Mesothelial cell of epicardium (in vitro differentiated cells): ENCODE measurements at regions not wholly inside any gene's neighbourhood (a gene's known extent, or its start where the extent isn't known, plus 50 kb on each side); places are given as distances from the start of the nearest gene placed in this dataset.

Source experiments
- DNase-seq, 2 experiments: peaks; one replicate each; pipeline ENCODE4 v3.0.0; 2021; ENCODE audit warnings: low spot score in 2 of 2; ENCODE audit not compliant: unreplicated experiment in 2 of 2
- H3K27ac Mint-ChIP-seq: 2 replicates; pipeline ENCODE4 v1.8.0; 2021; ENCODE audit warnings: mixed read lengths
- H3K27me3 Mint-ChIP-seq: 2 replicates; pipeline ENCODE4 v1.8.0; 2021; ENCODE audit warnings: low read depth, mixed read lengths
- H3K36me3 Mint-ChIP-seq: 2 replicates; pipeline ENCODE4 v1.8.0; 2021; ENCODE audit warnings: mixed read lengths
- H3K4me1 Mint-ChIP-seq: 2 replicates; pipeline ENCODE4 v1.8.0; 2021; ENCODE audit warnings: mixed read lengths
- H3K4me3 Mint-ChIP-seq: 2 replicates; pipeline ENCODE4 v1.8.0; 2021; ENCODE audit warnings: mild to moderate bottlenecking, moderate library complexity, mixed read lengths
- H3K9me3 Mint-ChIP-seq: 2 replicates; pipeline ENCODE4 v1.8.0; 2021; ENCODE audit warnings: mixed read lengths
- CTCF ChIP-seq: fragments of 200-600 bp; sonication (generic); IDR thresholded peaks from one replicate; pipeline ENCODE4 v1.5.0; 2021; ENCODE audit warnings: antibody characterized with exemption; ENCODE audit not compliant: unreplicated experiment

DNA sequence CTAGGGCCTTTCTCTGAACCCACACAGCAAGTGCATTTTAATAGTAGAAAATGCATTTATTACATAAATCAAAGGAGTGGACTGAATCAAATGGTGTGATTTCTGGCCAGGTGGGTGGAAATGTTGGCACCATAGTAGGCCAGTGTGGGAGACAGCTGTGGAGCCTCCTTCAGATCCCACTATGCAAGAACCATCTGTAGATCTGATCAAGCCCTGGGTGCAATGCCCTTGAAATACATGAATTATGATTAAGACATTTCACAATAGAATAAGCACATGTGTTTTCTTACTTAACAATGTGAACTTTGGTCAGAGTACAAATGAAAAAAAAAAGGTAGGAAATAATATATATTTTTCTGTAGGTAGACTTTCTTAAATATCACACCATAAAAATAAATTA, 204.3 kb downstream of the PCDH7 start:
- Mint-ChIP-seq H3K36me3 (peaks cover 9% of the 10 kb centered on the region), H3K27me3 (no peaks in the 10 kb centered on the region), H3K27ac (no peak overlapping the region), H3K9me3 (no peaks in the 10 kb centered on the region), H3K4me1 (peaks cover 4% of the 10 kb centered on the region), H3K4me3 (no peak overlapping the region)
- TF ChIP-seq CTCF = no peak
- DNase-seq = no peak

DNA sequence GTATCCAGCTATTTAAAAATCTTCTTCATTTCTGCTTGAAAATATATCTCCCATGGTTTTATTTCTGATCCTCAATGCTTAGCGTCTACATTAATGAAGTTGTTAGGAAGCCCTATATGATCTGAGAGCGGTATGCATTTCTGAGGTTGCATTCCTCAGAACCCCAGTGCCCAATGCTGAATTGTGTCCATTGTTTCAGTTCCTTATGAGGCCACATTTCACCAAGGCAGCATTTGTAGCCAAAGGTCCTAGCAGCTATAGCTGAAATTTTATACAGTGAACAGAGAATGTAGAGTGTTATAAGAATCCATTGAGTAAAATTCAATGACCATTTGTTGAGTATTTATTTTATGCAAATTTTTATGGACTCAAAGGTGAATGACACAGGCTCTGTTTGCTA, 209.5 kb downstream of the PCDH7 start:
- H3K4me1 Mint-ChIP-seq = peaks cover 16% of the 10 kb centered on the region
- DNase-seq = no peak
- no peak for TF ChIP-seq CTCF
- H3K27me3 Mint-ChIP-seq = no peaks in the 10 kb centered on the region
- no peak overlapping the region for H3K27ac Mint-ChIP-seq
- no peak overlapping the region for H3K4me3 Mint-ChIP-seq
- H3K9me3 Mint-ChIP-seq = no peaks in the 10 kb centered on the region
- H3K36me3 Mint-ChIP-seq = peaks cover 3% of the 10 kb centered on the region

GRCh38 chr4:30930276-30930675, 210.1 kb downstream of the PCDH7 start:
- Mint-ChIP-seq H3K36me3 (peaks cover 3% of the 10 kb centered on the region), H3K4me3 (no peak overlapping the region), H3K9me3 (no peaks in the 10 kb centered on the region), H3K27me3 (no peaks in the 10 kb centered on the region), H3K4me1 (peaks cover 18% of the 10 kb centered on the region), H3K27ac (peak overlapping the region; percentile 3)
- TF ChIP-seq CTCF = no peak
- DNase-seq = no peak

DNA sequence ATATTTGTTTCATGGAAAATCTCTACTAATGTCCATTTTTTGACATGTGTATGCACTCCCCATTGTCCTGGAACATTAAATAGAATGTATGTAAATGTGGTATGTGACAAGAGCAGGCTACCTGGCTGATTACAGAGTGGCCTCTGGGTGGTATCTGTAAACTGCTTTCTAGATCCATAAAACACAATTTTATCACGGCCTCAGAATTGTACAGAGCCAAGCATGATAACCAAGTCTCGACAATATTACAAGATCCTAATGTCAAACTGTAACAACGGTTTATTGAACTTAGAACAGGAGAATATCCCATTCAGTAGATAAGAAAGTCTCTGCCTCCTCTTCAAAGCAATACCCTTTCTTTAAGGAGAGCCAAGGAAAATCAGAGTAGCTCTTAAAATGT, 212.4 kb downstream of the PCDH7 start:
- no peak overlapping the region for H3K27ac Mint-ChIP-seq
- H3K36me3 Mint-ChIP-seq = peaks cover 1% of the 10 kb centered on the region

GRCh38 chr4:30939069-30939468, 218.9 kb downstream of the PCDH7 start:
- Mint-ChIP-seq H3K27ac (peak overlapping the region; percentile 75), H3K9me3 (no peaks in the 10 kb centered on the region), H3K27me3 (no peaks in the 10 kb centered on the region), H3K4me3 (no peak overlapping the region), H3K4me1 (peaks cover 41% of the 10 kb centered on the region), H3K36me3 (no peaks in the 10 kb centered on the region)
- DNase-seq = no peak
- TF ChIP-seq CTCF = no peak

More for the DNA sequence above, 212.4 kb downstream of the PCDH7 start:
- no peak overlapping the region for H3K4me3 Mint-ChIP-seq
- H3K4me1 Mint-ChIP-seq = peaks cover 29% of the 10 kb centered on the region
- no peaks in the 10 kb centered on the region for H3K27me3 Mint-ChIP-seq
- H3K9me3 Mint-ChIP-seq = no peaks in the 10 kb centered on the region
- no peak for DNase-seq
- no peak for TF ChIP-seq CTCF

GRCh38 chr4:30939684-30940083, 219.5 kb downstream of the PCDH7 start:
- no peaks in the 10 kb centered on the region for H3K36me3 Mint-ChIP-seq
- TF ChIP-seq CTCF = no peak
- H3K27me3 Mint-ChIP-seq = no peaks in the 10 kb centered on the region
- no peak overlapping the region for H3K4me3 Mint-ChIP-seq
- H3K27ac Mint-ChIP-seq = peak overlapping the region; percentile 68
- no peaks in the 10 kb centered on the region for H3K9me3 Mint-ChIP-seq
- no peak for DNase-seq
- peaks cover 41% of the 10 kb centered on the region for H3K4me1 Mint-ChIP-seq
